ENCODE measurements at regions not wholly inside any gene's neighbourhood (a gene's known extent, or its start where the extent isn't known, plus 50 kb on each side); places are given as distances from the start of the nearest gene placed in this dataset.

DNA sequence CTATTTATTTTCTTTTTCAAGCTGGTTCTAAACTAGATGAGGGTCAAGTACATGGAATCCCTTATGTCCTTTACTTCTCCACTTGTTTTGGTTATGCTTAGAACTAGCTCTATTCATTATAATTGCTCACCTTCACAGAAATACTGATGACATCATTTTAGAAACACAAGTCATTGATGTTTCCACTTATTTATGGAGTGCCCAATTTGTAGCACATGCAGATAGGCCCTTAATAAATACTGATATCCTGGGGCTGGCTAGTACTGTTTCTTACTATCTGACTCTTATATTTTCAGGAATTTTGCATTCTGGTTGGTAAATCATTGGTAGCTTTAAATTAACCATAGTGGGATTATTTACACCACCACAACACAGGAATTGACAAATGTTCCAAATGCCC is 112.2 kb downstream of the NAA11 start (continued):
- TF ChIP-seq YY1 (IDR thresholded peaks at IDR 0.05; ENCODE audit: borderline replicate concordance in 1 of 3, control insufficient read depth in 1 of 3, extremely low read depth in 1 of 3, insufficient read depth in 3 of 3, insufficient read length in 1 of 3, insufficient replicate concordance in 2 of 3, low read depth in 1 of 3, low read length in 2 of 3) = no peak

DNA sequence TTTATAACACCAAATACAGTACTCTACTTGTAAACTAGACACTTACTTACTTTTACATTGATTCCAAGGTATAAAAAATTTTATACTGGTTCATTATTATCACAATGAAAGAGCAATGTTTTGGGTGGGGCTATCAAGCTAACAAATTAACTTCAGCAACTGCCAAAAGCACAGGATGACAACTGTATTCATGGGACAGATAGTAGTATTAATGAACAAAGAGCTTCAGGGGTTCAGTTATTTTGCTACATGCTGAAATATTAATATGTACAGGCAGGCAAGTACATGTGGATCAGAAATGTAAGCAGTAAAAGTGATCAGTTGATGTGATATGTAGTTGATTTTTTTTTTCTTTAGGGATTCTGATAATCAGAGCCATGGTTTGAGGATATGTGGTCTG is 112.9 kb downstream of the NAA11 start:
- intact Hi-C loops (cut with micrococcal nuclease) (loop anchor here (5.0 kb wide), 3 partner anchors 104 to 261 kb away; no protein-coding TSS in a partner anchor), in situ Hi-C loops (cut with MboI) (no loop called here)
- no peak for FAIRE-seq
- Histone ChIP-seq H4K20me1 (replicated peaks; ENCODE audit: control insufficient read depth, insufficient read depth, low read length) (no peaks in the 10 kb centered on the region), H3K27ac (ENCODE audit: extremely low read depth, low read depth, low read length) (peak overlapping the region; percentile 95), H3K9me1 (ENCODE audit: control insufficient read depth, insufficient read depth, low read length) (no peaks in the 10 kb centered on the region), H3K4me3 (peak overlapping the region; percentile 42), H3K36me3 (ENCODE audit: control insufficient read depth, insufficient read depth, low read length) (peaks cover 18% of the 10 kb centered on the region), H3K4me1 (replicated peaks in 1 of 2; ENCODE audit: control insufficient read depth in 2 of 2, insufficient read depth in 2 of 2, low read length in 2 of 2) (peaks cover 4 to 32% of the 10 kb centered on the region in 2 experiments; a peak in 3 of 5 replicates), H3K27me3 (ENCODE audit: control insufficient read depth in 2 of 2, insufficient read depth in 2 of 2, low read length in 2 of 2) (no peaks in the 10 kb centered on the region), H3K79me2 (ENCODE audit: control insufficient read depth, insufficient read depth, low read length) (peaks cover 70% of the 10 kb centered on the region), H3K4me2 (ENCODE audit: insufficient read depth, low read length) (peak overlapping the region; percentile 83), H3K9ac (ENCODE audit: insufficient read depth in 1 of 2, low read depth in 2 of 2, low read length in 2 of 2) (peak overlapping the region in 1 of 2 experiments; percentile 86; a peak in 2 of 4 replicates), H2AFZ (ENCODE audit: low read depth, low read length) (peak overlapping the region; percentile 64), H3K9me3 (replicated peaks; ENCODE audit: control insufficient read depth, insufficient read depth, low read depth, low read length) (peaks cover 4% of the 10 kb centered on the region)
- ChIA-PET POLR2A (interaction anchor here (0.6 to 1.4 kb wide), 5 partner anchors 12 to 274 kb away, joined by 3 to 6 read pairs (median 3); partner anchors contain the start of gene PAQR3), CTCF (ENCODE audit: low intra/inter-chr PET ratio) (no interaction called here)
- BruUV-seq (replicated peaks) = no TSS peak
- DNase-seq (ENCODE audit: extremely low read depth in 1 of 4, low spot score in 3 of 4) = no peak
- no peak for ATAC-seq
- TF ChIP-seq ZNF77 (CRISPR knock-in tag; IDR thresholded peaks at IDR 0.05) (no peak), SMARCA5 (IDR thresholded peaks at IDR 0.05) (no peak), GTF2A2 (tag; IDR thresholded peaks at IDR 0.05) (no peak), HCFC1 (IDR thresholded peaks at IDR 0.05; ENCODE audit: low read depth, low read length) (no peak), GATAD2A (IDR thresholded peaks at IDR 0.05) (no peak), HDGF (IDR thresholded peaks at IDR 0.05) (no peak), RBFOX2 (IDR thresholded peaks at IDR 0.05; ENCODE audit: low read depth, low read length) (no peak), E2F3 (CRISPR knock-in tag; IDR thresholded peaks at IDR 0.05) (no peak), PRPF4 (IDR thresholded peaks at IDR 0.05; ENCODE audit: insufficient read depth, low read depth, low read length, poor library complexity, severe bottlenecking) (no peak), PHB (CRISPR knock-in tag; IDR thresholded peaks at IDR 0.05) (no peak), NCOA6 (IDR thresholded peaks at IDR 0.05) (no peak)
- TF ChIP-seq, protein P1, sequence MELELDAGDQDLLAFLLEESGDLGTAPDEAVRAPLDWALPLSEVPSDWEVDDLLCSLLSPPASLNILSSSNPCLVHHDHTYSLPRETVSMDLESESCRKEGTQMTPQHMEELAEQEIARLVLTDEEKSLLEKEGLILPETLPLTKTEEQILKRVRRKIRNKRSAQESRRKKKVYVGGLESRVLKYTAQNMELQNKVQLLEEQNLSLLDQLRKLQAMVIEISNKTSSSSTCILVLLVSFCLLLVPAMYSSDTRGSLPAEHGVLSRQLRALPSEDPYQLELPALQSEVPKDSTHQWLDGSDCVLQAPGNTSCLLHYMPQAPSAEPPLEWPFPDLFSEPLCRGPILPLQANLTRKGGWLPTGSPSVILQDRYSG (tag; conservative IDR thresholded peaks at IDR 0.05; ENCODE audit: low read depth) = no peak
- TF ChIP-seq, protein P2, sequence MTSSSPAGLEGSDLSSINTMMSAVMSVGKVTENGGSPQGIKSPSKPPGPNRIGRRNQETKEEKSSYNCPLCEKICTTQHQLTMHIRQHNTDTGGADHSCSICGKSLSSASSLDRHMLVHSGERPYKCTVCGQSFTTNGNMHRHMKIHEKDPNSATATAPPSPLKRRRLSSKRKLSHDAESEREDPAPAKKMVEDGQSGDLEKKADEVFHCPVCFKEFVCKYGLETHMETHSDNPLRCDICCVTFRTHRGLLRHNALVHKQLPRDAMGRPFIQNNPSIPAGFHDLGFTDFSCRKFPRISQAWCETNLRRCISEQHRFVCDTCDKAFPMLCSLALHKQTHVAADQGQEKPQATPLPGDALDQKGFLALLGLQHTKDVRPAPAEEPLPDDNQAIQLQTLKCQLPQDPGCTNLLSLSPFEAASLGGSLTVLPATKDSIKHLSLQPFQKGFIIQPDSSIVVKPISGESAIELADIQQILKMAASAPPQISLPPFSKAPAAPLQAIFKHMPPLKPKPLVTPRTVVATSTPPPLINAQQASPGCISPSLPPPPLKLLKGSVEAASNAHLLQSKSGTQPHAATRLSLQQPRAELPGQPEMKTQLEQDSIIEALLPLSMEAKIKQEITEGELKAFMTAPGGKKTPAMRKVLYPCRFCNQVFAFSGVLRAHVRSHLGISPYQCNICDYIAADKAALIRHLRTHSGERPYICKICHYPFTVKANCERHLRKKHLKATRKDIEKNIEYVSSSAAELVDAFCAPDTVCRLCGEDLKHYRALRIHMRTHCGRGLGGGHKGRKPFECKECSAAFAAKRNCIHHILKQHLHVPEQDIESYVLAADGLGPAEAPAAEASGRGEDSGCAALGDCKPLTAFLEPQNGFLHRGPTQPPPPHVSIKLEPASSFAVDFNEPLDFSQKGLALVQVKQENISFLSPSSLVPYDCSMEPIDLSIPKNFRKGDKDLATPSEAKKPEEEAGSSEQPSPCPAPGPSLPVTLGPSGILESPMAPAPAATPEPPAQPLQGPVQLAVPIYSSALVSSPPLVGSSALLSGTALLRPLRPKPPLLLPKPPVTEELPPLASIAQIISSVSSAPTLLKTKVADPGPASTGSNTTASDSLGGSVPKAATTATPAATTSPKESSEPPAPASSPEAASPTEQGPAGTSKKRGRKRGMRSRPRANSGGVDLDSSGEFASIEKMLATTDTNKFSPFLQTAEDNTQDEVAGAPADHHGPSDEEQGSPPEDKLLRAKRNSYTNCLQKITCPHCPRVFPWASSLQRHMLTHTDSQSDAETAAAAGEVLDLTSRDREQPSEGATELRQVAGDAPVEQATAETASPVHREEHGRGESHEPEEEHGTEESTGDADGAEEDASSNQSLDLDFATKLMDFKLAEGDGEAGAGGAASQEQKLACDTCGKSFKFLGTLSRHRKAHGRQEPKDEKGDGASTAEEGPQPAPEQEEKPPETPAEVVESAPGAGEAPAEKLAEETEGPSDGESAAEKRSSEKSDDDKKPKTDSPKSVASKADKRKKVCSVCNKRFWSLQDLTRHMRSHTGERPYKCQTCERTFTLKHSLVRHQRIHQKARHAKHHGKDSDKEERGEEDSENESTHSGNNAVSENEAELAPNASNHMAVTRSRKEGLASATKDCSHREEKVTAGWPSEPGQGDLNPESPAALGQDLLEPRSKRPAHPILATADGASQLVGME (CRISPR knock-in tag; IDR thresholded peaks at IDR 0.05) = no peak
- TF ChIP-seq, protein P3, sequence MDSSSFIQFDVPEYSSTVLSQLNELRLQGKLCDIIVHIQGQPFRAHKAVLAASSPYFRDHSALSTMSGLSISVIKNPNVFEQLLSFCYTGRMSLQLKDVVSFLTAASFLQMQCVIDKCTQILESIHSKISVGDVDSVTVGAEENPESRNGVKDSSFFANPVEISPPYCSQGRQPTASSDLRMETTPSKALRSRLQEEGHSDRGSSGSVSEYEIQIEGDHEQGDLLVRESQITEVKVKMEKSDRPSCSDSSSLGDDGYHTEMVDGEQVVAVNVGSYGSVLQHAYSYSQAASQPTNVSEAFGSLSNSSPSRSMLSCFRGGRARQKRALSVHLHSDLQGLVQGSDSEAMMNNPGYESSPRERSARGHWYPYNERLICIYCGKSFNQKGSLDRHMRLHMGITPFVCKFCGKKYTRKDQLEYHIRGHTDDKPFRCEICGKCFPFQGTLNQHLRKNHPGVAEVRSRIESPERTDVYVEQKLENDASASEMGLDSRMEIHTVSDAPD (CRISPR knock-in tag; IDR thresholded peaks at IDR 0.05) = no peak

Measured in K562 (cell line).